ENCODE measurements at regions not wholly inside any gene's neighbourhood (a gene's known extent, or its start where the extent isn't known, plus 50 kb on each side); places are given as distances from the start of the nearest gene placed in this dataset.

GRCh38 chr14:38391334-38391733 is 135.4 kb upstream of the CLEC14A start:
- H4K8ac ChIP-seq (ENCODE audit: extremely low read depth, insufficient read depth, low read length): no peak overlapping the region
- H3K4ac ChIP-seq (replicated peaks; ENCODE audit: insufficient read length, low read depth, low read length): no peak overlapping the region
- H2BK20ac ChIP-seq (ENCODE audit: low read length): no peak overlapping the region
- H4K5ac ChIP-seq (ENCODE audit: insufficient read length, low read depth, low read length): no peak overlapping the region
- H3K4me1 ChIP-seq (replicated peaks in 1 of 4; ENCODE audit: control insufficient read depth in 3 of 4, insufficient read depth in 4 of 4, low read length in 3 of 4): no peaks in the 10 kb centered on the region
- CTCF ChIA-PET (ENCODE audit: partially characterized antibody): no interaction called here
- no peak overlapping the region for H3K23ac ChIP-seq (ENCODE audit: insufficient read length)
- H3K79me2 ChIP-seq (ENCODE audit: control insufficient read depth in 1 of 2, insufficient read depth in 2 of 2, low read length in 2 of 2): no peaks in the 10 kb centered on the region
- no peak overlapping the region for H4K91ac ChIP-seq (replicated peaks; ENCODE audit: insufficient read length, low read length)
- H2AFZ ChIP-seq (ENCODE audit: low read length): no peak overlapping the region
- H3K23me2 ChIP-seq (ENCODE audit: low read depth, low read length): no peaks in the 10 kb centered on the region; the same call in 1 of the 2 replicates
- no peak overlapping the region for H2BK12ac ChIP-seq (ENCODE audit: low read depth, low read length)
- H4K20me1 ChIP-seq (replicated peaks in 1 of 2; ENCODE audit: control insufficient read depth in 1 of 2, insufficient read depth in 2 of 2, low read length in 2 of 2): no peaks in the 10 kb centered on the region
- no peak overlapping the region for H3K9ac ChIP-seq (replicated peaks in 1 of 4; ENCODE audit: extremely low read depth in 1 of 4, low read depth in 3 of 4, low read length in 3 of 4)
- FAIRE-seq (no peak), DNase-seq (ENCODE audit: low read depth in 1 of 2, low spot score in 2 of 2) (no peak)
- POLR2A ChIA-PET (ENCODE audit: partially characterized antibody): no interaction called here
- peaks cover 0 to 2% (median 0%) of the 10 kb centered on the region in 4 experiments; a peak in 1 of 7 replicates for H3K27me3 ChIP-seq (replicated peaks in 1 of 4; ENCODE audit: control insufficient read depth in 3 of 4, extremely low read depth in 1 of 4, insufficient read depth in 3 of 4, low read length in 3 of 4)
- H2AK5ac ChIP-seq (ENCODE audit: low read depth, low read length): no peak overlapping the region
- no peak overlapping the region for H3K14ac ChIP-seq (ENCODE audit: insufficient read length)
- no peaks in the 10 kb centered on the region for H3K36me3 ChIP-seq (ENCODE audit: control insufficient read depth in 2 of 4, insufficient read depth in 4 of 4, low read length in 3 of 4)
- H2BK15ac ChIP-seq (ENCODE audit: low read length): no peak overlapping the region
- no peaks in the 10 kb centered on the region for H3K9me3 ChIP-seq (ENCODE audit: insufficient read depth in 2 of 2, low read depth in 1 of 2, low read length in 1 of 2)
- H3K56ac ChIP-seq (replicated peaks; ENCODE audit: insufficient read length, low read depth, low read length): no peak overlapping the region
- H2BK120ac ChIP-seq (replicated peaks; ENCODE audit: low read depth, low read length): no peak overlapping the region
- H2BK5ac ChIP-seq (ENCODE audit: low read depth, low read length): no peak overlapping the region
- H3K79me1 ChIP-seq (ENCODE audit: low read depth, low read length): no peaks in the 10 kb centered on the region
- no peak overlapping the region for H3K4me3 ChIP-seq (ENCODE audit: extremely low read depth in 1 of 4, insufficient read depth in 2 of 4, low read depth in 3 of 4, low read length in 4 of 4)
- H3K18ac ChIP-seq (ENCODE audit: extremely low read depth, low read length): no peak overlapping the region
- H3K4me2 ChIP-seq (ENCODE audit: insufficient read depth in 1 of 2, low read depth in 2 of 2, low read length in 2 of 2): no peak overlapping the region
- H3K27ac ChIP-seq (ENCODE audit: low read depth, low read length): no peak overlapping the region
- TF ChIP-seq TBP (IDR thresholded peaks at IDR 0.05; ENCODE audit: low read depth, low read length) (no peak), SIX5 (IDR thresholded peaks at IDR 0.05; ENCODE audit: low read depth, low read length) (no peak), RNF2 (IDR thresholded peaks at IDR 0.05; ENCODE audit: borderline replicate concordance, low read depth, low read length, missing control alignments, poor library complexity, severe bottlenecking) (no peak), CTCF (IDR thresholded peaks at IDR 0.05; ENCODE audit: control extremely low read depth in 1 of 3, insufficient read depth in 1 of 3, low read depth in 1 of 3, low read length in 3 of 3) (no peak), TEAD4 (IDR thresholded peaks at IDR 0.05; ENCODE audit: low read depth, low read length) (no peak), BRCA1 (IDR thresholded peaks at IDR 0.05; ENCODE audit: low read depth, low read length) (no peak), NRF1 (IDR thresholded peaks at IDR 0.05; ENCODE audit: low read depth, low read length) (no peak), CREB1 (IDR thresholded peaks at IDR 0.05) (no peak), GABPA (IDR thresholded peaks at IDR 0.05; ENCODE audit: borderline replicate concordance, insufficient read depth, low read length) (no peak), EZH2 (IDR thresholded peaks at IDR 0.05; ENCODE audit: low read depth, low read length, severe bottlenecking) (no peak), SRF (IDR thresholded peaks at IDR 0.05; ENCODE audit: low read depth, low read length) (no peak), ATF3 (IDR thresholded peaks at IDR 0.05; ENCODE audit: insufficient read depth, low read depth, low read length) (no peak), MAFK (IDR thresholded peaks at IDR 0.05; ENCODE audit: low read depth, low read length) (no peak)

Data from H1 (cell line).